Activated CD4-positive, alpha-beta T cell treated with anti-CD3 and anti-CD28 coated beads for 4 hours (primary cell): ENCODE measurements at regions not wholly inside any gene's neighbourhood (a gene's known extent, or its start where the extent isn't known, plus 50 kb on each side); places are given as distances from the start of the nearest gene placed in this dataset.
"Not testable (repeated sequence)": the region's sequence is repeated elsewhere in the genome, so short reads cannot be mapped to it uniquely, and the experiment has no call there.

Experiments used
- DNase-seq, 2 donors: peaks; one replicate each; pipeline ENCODE4 v3.0.0-alpha.2; 2020

DNA sequence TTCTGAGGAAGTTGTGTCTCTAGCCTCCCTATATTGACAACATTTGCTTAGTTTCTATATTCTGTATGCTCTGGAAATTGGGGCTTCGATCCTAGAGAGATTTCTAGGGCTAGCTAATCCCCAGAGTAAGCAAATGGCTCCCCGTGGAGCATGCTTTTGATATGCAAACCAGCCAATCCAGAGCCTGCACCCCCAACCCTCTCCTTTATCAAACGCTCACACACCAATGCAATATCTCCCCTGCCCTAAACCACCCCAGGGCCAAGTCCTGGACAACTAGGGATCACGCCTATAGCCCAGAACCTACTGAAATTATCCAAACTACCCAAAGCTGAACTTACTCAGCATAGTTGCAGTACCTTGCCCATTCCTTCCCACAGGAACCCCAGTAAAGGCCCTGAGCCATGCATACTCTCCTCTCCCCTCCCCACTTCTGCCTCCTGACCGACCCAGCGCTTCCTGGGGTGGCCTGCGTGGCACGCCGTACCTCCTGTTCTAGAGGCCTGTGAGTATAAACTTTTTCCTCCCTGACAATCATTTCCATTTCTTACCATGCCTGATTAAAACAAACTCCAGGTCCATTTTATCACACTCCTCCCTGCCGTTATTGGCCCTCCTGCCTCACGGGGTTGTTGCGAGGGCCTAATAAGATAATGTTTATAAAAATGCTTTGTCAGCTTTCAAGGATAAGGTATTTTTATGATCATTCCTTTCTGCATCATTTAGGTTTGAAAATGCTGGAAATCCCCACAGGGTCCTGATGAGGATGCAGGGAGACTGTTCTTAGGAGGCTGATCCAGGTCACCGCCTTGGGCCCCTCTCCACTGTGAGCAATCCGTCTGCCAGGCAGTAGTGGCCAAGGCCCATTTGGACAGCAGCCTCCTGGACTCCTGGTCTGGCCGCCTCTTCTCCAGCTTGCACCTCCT lies 102.7 kb downstream of the TENT5C start:
- no peak for DNase-seq

DNA sequence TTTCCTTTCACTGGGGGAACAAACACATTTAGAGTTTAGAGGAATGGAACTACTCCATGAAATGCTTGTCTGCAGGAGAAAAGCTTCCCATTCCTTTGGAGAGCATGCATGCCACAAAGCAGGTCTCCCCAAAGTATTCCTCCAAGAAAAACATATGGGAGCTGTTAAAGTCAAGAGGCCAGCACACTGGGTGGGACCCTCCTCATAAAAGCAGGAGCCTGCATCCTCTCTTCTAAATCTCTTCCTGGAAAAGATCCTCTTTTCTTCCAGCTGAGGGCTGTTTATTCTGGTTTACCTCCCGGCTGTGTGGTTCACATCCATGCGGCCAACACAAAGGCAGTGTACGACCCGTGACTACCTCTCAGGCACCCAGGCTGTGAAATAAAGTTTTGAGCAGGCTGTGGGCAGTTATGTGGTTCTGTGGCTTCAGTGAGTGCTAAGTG lies 103.4 kb downstream of the TENT5C start:
- no peak for DNase-seq

DNA sequence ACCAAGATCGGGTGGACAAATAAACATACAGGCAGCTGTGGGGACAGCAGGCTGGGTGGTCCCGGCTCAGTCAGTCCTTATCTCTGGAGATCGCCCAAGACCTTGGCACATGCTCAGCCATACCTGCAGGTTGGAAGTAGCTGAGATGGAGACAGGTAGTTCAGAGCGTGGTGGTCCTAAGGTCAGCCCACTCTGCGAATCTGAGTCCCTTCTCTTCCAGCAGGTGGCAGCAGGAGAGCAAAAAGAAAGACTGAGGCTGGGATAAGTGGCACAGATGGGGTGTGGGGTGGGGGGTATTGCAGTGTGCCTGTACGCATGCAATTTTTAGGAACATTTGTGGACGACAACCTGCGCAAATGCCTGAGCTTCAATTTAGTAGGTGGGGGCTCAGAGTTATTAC lies 104.9 kb downstream of the TENT5C start:
- no peak for DNase-seq

DNA sequence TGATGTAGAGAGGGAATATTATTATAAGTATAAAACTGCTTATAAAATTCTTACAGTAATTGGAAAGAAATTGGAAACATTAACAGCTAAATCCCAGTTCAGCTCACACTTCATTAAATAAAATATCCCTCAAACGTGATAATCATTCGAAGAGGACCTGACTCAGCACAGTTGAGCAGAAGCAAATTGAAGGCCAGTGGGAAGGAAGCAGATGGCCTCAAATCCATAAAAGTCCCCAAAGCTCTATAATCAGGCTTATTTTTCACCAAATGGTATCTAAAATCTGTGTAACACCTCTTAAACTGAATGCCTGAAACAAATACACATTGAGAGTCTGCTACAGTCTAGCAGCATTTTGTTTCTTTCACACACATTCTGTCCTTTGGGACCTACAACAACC lies 106.8 kb downstream of the TENT5C start:
- no peak for DNase-seq

DNA sequence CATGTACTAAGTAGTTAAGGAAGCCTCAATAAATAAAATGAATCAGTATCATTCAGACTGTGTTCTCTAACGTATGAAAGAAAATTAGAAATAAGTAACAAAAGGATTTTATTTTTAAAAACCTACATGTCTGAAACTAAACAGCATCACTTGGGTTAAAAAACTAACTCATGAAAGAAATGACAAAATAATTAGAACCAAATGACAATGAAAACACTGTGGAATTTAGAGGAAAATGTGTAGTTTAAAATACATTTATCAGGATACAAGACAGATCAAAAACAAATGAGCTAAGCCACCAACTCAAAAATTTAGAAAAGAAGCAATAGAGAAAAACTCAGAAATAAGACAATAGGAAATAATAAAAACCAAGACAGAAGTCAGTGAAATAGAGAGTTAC lies 108.7 kb downstream of the TENT5C start:
- no peak for DNase-seq

DNA sequence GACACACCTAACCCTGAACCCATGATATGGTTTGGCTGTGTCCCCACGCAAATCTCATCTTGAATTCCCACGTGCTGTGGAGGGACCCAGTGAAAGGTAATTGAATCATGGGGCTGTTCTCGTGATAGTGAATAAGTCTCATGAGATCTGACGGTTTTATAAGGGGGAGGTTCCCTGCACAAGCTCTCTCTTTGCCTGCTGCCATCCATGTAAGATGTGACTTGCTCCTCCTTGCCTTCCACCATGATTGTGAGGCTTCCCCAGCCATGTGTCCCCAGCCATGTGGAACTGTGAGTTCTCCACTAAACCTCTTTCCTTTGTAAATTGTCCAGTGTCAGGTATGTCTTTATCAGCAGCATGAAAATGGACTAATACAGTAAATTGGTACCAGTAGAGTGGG lies 110.2 kb downstream of the TENT5C start:
- DNase-seq: not testable (repeated sequence)

DNA sequence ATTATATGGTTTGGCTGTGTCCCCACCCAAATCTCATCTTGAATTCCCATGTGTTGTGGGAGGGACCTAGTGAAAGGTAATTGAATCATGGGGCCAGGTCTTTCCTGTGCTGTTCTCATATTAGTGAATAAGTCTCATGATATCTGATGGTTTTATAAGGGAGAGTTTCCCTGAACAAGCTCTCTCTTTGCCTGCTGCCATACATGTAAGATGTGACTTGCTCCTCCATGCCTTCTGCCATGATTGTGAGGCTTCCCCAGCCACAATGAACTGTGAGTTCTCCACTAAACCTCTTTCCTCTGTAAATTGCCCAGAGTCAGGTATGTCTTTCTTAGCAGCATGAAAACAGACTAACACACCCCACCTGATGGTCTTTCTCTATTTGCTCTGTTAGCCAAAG lies 112.1 kb downstream of the TENT5C start:
- DNase-seq: not testable (repeated sequence)

DNA sequence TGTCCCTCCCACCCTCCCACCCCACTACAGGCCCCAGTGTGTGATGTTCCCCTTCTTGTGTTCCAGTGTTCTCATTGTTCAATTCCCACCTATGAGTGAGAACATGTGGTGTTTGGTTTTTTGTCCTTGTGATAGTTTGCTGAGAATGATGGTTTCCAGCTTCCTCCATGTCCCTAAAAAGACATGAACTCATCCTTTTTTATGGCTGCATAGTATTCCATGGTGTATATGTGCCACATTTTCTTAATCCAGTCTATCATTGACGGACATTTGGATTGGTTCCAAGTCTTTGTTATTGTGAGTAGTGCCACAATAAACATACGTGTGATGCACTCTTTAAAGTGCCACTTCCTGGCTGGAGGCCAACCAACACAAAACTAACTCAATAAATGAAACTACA lies 112.7 kb downstream of the TENT5C start:
- not testable (repeated sequence) for DNase-seq

DNA sequence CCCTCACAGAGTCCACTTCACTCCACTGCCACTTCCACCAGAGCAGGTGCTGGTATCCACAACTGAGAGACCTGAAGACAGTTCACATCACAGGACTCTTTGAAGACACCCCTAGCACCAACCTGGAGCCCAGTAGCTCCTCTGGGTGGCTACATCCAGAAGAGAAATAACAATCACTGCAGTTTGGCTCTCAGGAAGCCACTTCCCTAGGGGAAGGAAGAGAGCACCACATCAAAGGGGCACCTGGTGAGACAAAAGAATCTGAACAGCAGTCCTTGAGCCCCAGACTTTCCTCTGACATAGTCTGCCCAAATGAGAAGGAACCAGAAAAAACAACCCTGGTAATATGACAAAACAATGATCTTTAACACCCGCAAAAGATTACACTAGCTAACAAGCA lies 113.2 kb downstream of the TENT5C start:
- DNase-seq: no peak

DNA sequence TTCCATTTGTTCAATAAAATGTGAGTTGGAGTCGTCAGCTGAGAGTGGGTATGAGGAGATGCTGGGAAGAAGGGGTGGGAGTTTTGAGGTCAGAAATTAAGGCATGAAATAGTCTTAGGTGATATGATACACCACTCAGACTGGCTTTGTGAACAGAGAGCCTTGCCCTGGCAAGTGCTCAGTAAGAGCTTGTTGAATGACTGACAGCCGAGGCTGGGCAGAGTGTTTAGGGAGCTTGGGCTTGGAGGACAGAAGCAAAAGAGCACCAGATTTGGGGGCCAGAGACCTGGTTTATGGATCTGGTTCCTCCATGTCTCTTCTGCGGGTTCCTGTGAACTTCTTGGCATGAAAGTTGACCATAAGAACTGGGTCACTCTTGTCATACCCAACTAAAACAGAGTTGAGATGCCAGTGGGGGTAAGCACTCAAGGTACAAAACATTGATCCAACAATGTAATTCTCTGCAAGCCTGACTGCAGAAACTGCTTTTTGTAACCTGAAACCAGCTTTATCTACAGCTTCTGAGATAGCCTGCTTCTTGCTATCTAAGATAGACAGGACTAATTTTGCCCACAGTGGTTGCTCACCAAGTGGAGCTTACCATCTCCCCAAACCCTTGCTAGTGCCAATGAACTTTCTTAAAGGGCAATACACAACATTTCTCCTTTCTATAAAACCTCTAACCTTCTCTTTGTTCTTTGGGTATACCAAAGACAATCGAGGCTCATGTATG lies 126.4 kb downstream of the TENT5C start:
- DNase-seq: no peak

DNA sequence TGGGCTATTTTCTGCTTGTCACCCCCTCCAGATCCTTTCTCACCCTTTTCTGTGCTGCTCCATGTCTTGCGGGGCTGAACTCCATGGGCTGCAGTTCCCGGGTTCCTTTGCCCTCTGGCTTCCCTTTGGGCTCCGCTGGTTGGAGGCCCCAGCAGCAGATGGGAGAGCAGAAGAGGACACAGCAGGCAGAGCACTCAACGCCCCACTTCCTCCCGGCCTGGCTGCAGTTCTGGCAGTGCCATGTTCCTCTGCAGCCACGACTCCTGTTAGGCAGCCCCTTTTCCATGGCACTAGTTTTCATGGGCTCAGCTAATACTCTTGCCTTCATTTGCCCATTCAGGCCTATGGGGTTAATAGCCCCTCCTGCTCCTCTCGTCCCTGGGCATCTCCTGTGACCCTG lies 127.1 kb downstream of the TENT5C start:
- no peak for DNase-seq

DNA sequence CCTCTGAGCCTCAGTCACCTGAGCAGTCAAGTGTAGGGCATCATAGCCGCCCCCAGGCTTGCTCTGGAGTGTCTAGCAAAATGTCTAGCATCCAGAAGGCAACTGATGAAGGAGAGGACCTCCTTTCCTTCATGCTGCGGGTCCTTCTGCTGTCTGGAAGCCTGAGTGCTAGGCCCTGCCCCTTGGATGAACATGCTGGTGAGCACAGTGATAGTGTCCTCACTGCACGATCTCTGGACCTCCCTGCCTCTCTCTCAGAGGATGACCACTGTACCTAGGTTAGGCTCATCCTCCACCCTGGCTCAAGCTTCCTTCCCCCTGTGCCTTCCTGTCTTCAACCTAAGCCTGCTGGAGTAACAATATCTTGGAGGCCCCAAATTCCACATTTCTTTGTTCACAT lies 128.6 kb downstream of the TENT5C start:
- no peak for DNase-seq

DNA sequence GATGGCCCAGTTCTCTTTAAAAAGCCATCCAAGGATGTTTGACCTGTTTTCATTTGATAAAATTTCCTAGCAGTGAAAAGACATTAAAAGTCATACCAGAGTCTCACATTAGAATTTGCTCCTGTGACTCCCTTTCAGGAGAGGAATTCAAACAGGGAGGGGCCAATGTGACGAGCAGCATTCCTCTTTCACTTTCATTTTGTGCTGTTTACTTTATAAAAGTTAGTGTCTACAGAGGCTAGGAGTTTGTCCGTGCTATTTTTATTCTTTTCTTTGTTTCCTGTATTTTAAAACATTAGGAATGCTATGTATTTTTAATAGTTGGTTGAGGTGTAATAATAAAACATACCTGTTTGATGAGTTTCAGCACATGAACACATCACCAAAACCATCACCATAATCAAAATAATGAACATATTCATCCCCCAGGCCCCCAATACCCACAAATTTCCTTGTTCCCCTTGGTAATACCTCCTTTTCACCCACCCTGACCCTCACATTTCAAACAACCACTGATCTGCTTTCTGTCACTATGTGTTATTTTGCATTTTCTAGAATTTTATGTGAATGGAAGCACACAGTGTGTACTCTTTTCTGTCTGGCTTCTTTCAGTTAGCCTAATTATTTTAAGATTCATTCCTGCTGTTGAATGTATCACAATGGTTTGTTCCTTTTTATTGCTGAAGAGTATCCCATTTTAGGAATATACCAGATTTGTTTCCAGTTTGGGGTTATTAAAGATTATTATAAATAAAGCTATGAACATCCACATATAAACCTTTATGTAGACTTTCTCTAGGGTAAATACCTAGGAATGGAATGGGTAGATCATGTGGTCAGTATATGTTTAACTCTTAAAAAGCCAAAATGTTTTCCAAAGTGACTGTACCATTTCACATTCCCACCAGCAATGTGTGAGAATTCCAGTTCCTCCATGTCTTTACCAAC lies 129.5 kb downstream of the TENT5C start:
- DNase-seq: peak; percentile 16 to 47

DNA sequence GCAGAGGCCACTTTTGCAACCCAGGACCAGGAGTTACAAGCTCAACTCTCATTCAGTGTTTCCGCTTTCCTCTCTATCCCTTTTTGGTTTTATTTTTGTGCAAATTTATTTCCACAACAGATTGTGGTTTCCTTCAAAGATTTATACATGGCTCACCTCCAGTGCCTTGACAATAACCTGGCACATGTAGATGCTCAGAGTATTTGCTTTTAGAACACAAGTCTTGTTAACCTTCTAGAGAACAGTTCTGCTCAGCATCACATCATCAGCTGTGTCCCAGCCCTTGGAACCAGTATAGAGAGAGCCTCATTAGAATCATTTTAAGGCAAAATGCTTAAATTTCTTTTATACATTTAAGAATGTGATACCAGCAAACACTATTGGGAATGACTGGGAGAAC lies 133.7 kb downstream of the TENT5C start:
- DNase-seq: no peak

DNA sequence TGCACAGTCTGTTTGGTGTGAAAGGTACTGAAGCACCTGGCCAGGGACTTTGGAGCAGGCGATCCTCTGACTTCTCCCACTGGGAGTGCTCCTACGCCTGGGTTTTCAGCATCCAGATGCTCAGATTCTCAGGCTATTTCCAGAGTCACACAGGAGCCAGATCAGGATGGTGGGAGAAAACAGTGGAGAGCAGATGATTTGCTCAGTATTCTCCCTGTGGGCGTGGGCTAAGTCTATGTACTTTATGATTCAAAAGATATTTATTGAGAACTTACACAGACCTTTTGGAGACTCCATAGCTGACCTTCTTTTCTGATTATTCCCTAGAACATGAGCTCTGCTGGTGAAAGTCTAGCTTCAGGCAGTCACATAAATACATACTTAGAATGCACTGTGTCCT lies 134.6 kb downstream of the TENT5C start:
- no peak for DNase-seq

DNA sequence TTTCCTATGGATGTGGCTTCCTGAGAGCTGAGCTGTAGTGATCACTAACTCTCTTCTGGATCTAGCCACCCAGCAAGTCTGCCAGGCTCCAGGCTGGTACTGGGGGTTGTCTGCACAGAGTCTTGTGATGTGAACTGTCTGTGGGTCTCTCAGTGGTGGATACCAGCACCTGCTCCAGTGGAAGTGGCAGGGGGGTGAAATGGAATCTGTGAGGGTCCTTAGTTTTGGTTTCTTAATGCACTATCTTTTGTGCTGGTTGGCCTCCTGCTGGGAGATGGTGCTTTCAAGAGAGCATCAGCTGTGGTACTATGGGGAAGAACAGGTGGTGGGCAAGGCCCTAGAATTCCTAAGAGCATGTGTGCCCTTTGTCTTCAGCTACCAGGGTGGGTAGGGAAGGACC lies 140.7 kb downstream of the TENT5C start:
- not testable (repeated sequence) for DNase-seq

DNA sequence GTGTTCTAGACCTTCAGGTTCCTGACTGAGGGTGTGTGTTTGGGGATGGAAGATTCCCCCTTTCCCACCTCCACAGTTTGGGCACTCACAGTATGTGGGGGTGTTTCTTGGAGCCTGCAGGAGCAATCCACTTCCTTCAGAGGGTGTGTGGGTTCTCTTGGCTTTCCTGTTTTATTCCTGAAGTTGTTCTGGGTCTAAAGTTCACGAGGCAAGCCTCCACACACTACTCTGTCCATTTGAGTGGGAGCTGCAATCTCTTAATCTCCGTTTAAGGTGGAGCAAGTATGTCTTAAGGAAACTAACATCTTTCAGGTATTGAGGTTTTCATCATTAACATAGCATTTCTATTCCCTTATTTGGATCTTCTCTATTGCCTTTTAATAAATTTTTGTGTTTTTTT lies 141.8 kb downstream of the TENT5C start:
- DNase-seq: no peak

DNA sequence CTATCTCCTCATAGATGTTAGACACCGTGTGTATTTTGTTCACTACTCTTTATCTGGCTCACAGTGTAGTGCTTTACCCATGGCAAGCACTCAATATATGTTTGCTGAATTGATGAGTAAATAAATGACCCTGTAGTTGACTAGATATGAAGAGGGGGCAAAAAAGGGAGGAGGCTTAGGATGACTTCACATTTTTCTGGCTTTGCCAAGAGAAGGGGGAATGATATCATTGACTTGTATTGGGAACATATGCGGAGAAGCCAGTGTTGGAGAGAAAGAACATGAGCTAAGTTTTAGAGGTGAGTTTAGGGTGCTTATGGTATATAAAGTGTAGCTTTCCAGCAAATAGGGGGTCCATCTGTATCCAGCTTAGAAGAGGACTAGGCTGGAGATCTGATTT lies 145.5 kb downstream of the TENT5C start:
- no peak for DNase-seq

DNA sequence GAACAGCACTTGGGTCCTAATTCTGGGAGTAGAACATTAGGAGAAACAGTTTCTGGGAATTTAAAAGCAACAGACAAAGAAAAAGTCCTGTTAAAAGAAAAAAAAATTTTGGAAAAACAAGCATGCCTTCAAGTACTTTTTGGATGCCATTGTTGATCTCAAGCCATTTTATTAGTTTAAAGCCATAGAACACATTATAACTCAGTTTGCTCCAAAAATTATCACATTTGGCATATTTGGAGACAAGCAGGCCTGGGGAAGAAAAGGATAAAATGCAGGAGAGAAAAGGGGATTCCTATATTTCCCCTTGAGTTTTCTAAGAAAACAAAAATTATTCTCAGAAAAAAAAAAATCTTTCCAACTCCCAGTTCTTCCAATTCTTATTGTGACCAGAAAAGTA lies 146.8 kb downstream of the TENT5C start:
- no peak for DNase-seq

DNA sequence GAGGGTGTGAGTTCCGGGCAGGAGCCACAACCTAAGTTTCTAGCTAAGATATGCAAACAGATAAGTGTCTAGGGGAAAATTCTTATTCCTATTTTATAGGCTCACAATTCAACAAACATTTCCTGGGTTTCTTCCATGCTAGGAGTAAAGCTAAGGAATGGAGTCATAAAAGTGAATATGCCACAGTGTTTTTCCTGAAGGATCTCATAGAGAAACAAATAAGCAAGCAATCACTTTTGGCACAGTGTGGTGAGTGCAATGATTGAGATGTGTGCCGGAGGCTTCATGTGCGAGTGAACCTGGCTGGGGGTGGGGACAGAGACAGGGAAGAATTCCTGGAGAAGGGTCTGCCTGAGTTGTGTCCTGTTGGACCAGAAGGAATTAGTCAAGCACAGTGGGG lies 147.4 kb downstream of the TENT5C start:
- DNase-seq: no peak

DNA sequence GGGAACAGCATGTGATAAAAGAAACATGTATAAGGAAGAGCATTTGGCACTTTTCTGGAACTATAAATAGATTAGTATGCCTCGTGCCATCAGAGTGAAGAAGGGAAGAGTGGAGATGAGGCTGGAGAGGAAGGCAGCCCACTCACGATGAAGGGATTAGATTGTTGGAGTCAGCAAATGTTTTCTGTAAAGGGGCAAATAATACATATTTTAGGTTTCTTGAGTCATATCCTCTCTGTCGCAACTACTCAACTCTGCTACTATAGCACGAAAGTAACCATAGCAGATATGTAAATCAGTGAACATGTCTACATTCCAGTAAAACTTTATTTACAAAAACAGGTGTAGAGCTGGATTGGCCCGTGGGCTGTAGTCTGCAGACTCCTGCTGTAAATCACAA lies 147.8 kb downstream of the TENT5C start:
- DNase-seq: no peak

DNA sequence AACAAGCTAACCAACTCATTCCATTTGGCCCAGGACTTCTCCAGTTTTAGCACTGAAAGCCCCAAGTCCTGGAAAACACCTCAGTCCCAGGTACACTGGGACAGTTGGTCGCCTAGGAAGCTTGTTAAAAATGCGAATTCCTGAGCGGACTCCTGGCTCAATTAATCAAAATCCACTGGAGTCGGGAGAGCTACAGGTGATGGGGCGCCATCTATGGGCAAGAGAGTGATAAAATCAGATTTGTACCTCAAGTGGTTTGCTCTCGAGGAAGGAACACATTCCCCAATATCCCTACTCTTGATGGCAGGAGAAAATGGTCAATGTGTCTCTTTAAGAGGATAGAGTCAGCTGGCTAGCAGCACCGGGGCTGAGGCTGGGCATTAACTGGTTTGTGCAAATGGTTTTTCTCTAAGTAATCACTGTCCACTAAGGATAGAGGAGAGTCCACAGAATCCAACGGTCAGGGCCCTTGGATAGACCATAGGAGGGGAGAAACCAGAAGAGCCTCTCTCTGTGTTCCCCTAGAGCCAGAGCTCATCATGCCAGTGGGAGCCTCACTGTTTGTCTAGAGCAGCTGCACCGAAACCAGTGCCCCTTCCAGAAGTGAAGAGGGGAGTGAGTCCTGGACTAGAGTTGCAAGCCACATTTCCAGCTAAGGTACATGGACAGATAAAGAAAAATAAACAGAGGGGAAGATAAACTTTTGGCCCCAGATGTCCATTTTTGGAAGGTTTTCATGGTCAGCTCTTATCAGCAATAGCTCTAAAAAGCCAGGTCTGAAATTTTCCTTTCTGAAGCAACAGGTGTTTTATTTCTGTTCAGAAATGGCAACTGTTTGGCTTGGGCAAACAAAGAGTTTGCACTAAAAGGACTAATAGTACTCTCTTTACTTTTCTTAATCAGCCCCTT lies 148.5 kb downstream of the TENT5C start:
- DNase-seq: peak; percentile 49 to 50
